Trophoblast cell (in vitro differentiated cells and primary cell): ENCODE measurements at regions not wholly inside any gene's neighbourhood (a gene's known extent, or its start where the extent isn't known, plus 50 kb on each side); places are given as distances from the start of the nearest gene placed in this dataset.

Source experiments
- DNase-seq, 2 donors: peaks; one replicate each; pipeline ENCODE4 v3.0.0-alpha.2; 2016
- H2AFZ ChIP-seq: 2 replicates; pipeline ENCODE4 v1.6.1; 2013; ENCODE audit warnings: low read length, moderate library complexity, mild to moderate bottlenecking; ENCODE audit not compliant: insufficient read depth, poor library complexity
- H2AK5ac ChIP-seq: 2 replicates; pipeline ENCODE4 v1.6.1; 2013; ENCODE audit warnings: mild to moderate bottlenecking, low read length
- H2BK120ac ChIP-seq: 2 replicates; pipeline ENCODE4 v1.6.1; 2013; ENCODE audit warnings: low read length, mild to moderate bottlenecking, moderate library complexity; ENCODE audit not compliant: insufficient read depth, poor library complexity
- H2BK12ac ChIP-seq: 2 replicates; pipeline ENCODE4 v1.6.1; 2013; ENCODE audit warnings: mild to moderate bottlenecking, low read length, moderate library complexity
- H2BK5ac ChIP-seq: 2 replicates; pipeline ENCODE4 v1.6.1; 2013; ENCODE audit warnings: low read length, low read depth, moderate library complexity, mild to moderate bottlenecking; ENCODE audit not compliant: poor library complexity
- H3K14ac ChIP-seq: 2 replicates; pipeline ENCODE4 v1.6.1; 2013; ENCODE audit warnings: mild to moderate bottlenecking, low read length
- H3K18ac ChIP-seq: 2 replicates; pipeline ENCODE4 v1.6.1; 2013; ENCODE audit warnings: mild to moderate bottlenecking, low read length
- H3K23ac ChIP-seq: 2 replicates; pipeline ENCODE4 v1.6.1; 2013; ENCODE audit warnings: low read length
- H3K27ac ChIP-seq: 2 replicates; pipeline ENCODE4 v1.5.1; 2013; ENCODE audit warnings: low read depth, mild to moderate bottlenecking, inconsistent platforms, low read length, moderate library complexity
- H3K27me3 ChIP-seq: 2 replicates; pipeline ENCODE4 v1.6.1; 2013; ENCODE audit warnings: inconsistent platforms, mild to moderate bottlenecking, low read length, moderate library complexity; ENCODE audit not compliant: insufficient read depth
- H3K36me3 ChIP-seq, 2 experiments: 1 replicate in 1 of 2; 2 replicates in 1 of 2; pipeline ENCODE4 v1.6.1; 2013; ENCODE audit warnings: low read length in 2 of 2, mild to moderate bottlenecking in 2 of 2, moderate library complexity in 1 of 2; ENCODE audit not compliant: insufficient read depth in 2 of 2, control insufficient read depth in 1 of 2
- H3K4ac ChIP-seq: 2 replicates; pipeline ENCODE4 v1.6.1; 2013; ENCODE audit warnings: low read depth, mild to moderate bottlenecking, low read length, moderate library complexity
- H3K4me1 ChIP-seq, 2 experiments: 1 replicate in 1 of 2; 2 replicates in 1 of 2; pipeline ENCODE4 v1.6.1; 2013; ENCODE audit warnings: low read length in 2 of 2, mild to moderate bottlenecking in 2 of 2, moderate library complexity in 1 of 2; ENCODE audit not compliant: insufficient read depth in 2 of 2, control insufficient read depth in 1 of 2
- H3K4me2 ChIP-seq: 2 replicates; pipeline ENCODE4 v1.6.1; 2013; ENCODE audit warnings: inconsistent platforms, mild to moderate bottlenecking, low read length, moderate library complexity
- H3K4me3 ChIP-seq: 2 replicates; pipeline ENCODE4 v1.5.1; 2013; ENCODE audit warnings: mild to moderate bottlenecking, low read depth, low read length, inconsistent platforms
- H3K79me1 ChIP-seq: one replicate; pipeline ENCODE4 v1.6.1; 2013; ENCODE audit warnings: low read length
- H3K79me2 ChIP-seq: 2 replicates; pipeline ENCODE4 v1.6.1; 2013; ENCODE audit warnings: low read length, mild to moderate bottlenecking; ENCODE audit not compliant: control insufficient read depth, insufficient read depth, poor library complexity
- H3K9ac ChIP-seq: 2 replicates; pipeline ENCODE4 v1.6.1; 2013; ENCODE audit warnings: mild to moderate bottlenecking, low read length
- H3K9me3 ChIP-seq: 2 replicates; pipeline ENCODE4 v1.6.1; 2013; ENCODE audit warnings: low read depth, mild to moderate bottlenecking, control low read depth, inconsistent platforms, low read length; ENCODE audit not compliant: insufficient read depth
- H4K12ac ChIP-seq: 2 replicates; pipeline ENCODE4 v1.6.1; 2013; ENCODE audit warnings: low read depth, mild to moderate bottlenecking, low read length, moderate library complexity
- H4K8ac ChIP-seq: 2 replicates; pipeline ENCODE4 v1.6.1; 2013; ENCODE audit warnings: low read depth, mild to moderate bottlenecking, low read length, moderate library complexity
- H4K91ac ChIP-seq: one replicate; pipeline ENCODE4 v1.6.1; 2013; ENCODE audit warnings: low read depth, mild to moderate bottlenecking, low read length, moderate library complexity
- WGBS: extraction: QIAGEN DNeasy Blood & Tissue Kit; methylation state at CpG from one replicate; pipeline ENCODE4 v1.1.7; 2013; ENCODE audit warnings: missing lambda C conversion rate; ENCODE audit not compliant: insufficient read length, insufficient coverage; ENCODE audit errors: extremely low coverage; 5-methylcytosine and 5-hydroxymethylcytosine counted together

- Histone ChIP-seq H3K4ac (no peak overlapping the region), H3K23ac (no peak overlapping the region), H2BK120ac (no peak overlapping the region), H3K4me3 (no peak overlapping the region), H3K9ac (no peak overlapping the region), H4K12ac (no peak overlapping the region), H3K9me3 (peaks cover 1% of the 10 kb centered on the region), H2AFZ (no peak overlapping the region), H3K27ac (no peak overlapping the region), H3K27me3 (no peaks in the 10 kb centered on the region), H3K79me2 (no peaks in the 10 kb centered on the region), H3K18ac (no peak overlapping the region), H3K4me2 (no peak overlapping the region), H2BK12ac (no peak overlapping the region), H3K79me1 (no peaks in the 10 kb centered on the region), H4K91ac (no peak overlapping the region), H2BK5ac (no peak overlapping the region), H3K14ac (no peak overlapping the region), H4K8ac (no peak overlapping the region), H3K4me1 (no peaks in the 10 kb centered on the region), H2AK5ac (no peak overlapping the region), H3K36me3 (no peaks in the 10 kb centered on the region)
- no peak for DNase-seq
- no CpG with 5 or more reads among the region's 3 CpGs for WGBS
Observed at GRCh38 chr1:243980471-243980870, 70.6 kb upstream of the ZBTB18 start.

- no peak overlapping the region for H3K9ac ChIP-seq
- H2BK5ac ChIP-seq, result no peak overlapping the region
- H3K4me1 ChIP-seq, result no peaks in the 10 kb centered on the region
- no peaks in the 10 kb centered on the region for H3K27me3 ChIP-seq
- no peaks in the 10 kb centered on the region for H3K79me1 ChIP-seq
- H2AFZ ChIP-seq, result no peak overlapping the region
- no peak overlapping the region for H4K8ac ChIP-seq
- no peak overlapping the region for H3K27ac ChIP-seq
- H3K4ac ChIP-seq, result no peak overlapping the region
- H3K36me3 ChIP-seq, result no peaks in the 10 kb centered on the region
- H2BK12ac ChIP-seq, result no peak overlapping the region
- peaks cover 1% of the 10 kb centered on the region for H3K9me3 ChIP-seq
- no peak overlapping the region for H4K12ac ChIP-seq
- no peak for DNase-seq
- H4K91ac ChIP-seq, result no peak overlapping the region
- H3K79me2 ChIP-seq, result no peaks in the 10 kb centered on the region
- H3K14ac ChIP-seq, result no peak overlapping the region
- H3K18ac ChIP-seq, result no peak overlapping the region
- H3K23ac ChIP-seq, result no peak overlapping the region
- no peak overlapping the region for H3K4me2 ChIP-seq
- H2AK5ac ChIP-seq, result no peak overlapping the region
- H3K4me3 ChIP-seq, result no peak overlapping the region
- no peak overlapping the region for H2BK120ac ChIP-seq
Observed at GRCh38 chr1:243980071-243980470, 71.0 kb upstream of the ZBTB18 start.

- H3K4ac ChIP-seq, result no peak overlapping the region
- no peaks in the 10 kb centered on the region for H3K36me3 ChIP-seq
- H3K18ac ChIP-seq, result no peak overlapping the region
- no peak for DNase-seq
- no peak overlapping the region for H3K4me3 ChIP-seq
- H4K91ac ChIP-seq, result no peak overlapping the region
- H3K9ac ChIP-seq, result no peak overlapping the region
- H2AFZ ChIP-seq, result no peak overlapping the region
- H3K9me3 ChIP-seq, result no peaks in the 10 kb centered on the region
- no peak overlapping the region for H3K27ac ChIP-seq
- no peak overlapping the region for H3K4me2 ChIP-seq
- H4K12ac ChIP-seq, result no peak overlapping the region
- H3K14ac ChIP-seq, result no peak overlapping the region
- H3K4me1 ChIP-seq, result no peaks in the 10 kb centered on the region
- H2BK120ac ChIP-seq, result no peak overlapping the region
- H3K79me1 ChIP-seq, result no peaks in the 10 kb centered on the region
- H3K79me2 ChIP-seq, result no peaks in the 10 kb centered on the region
- no peak overlapping the region for H2AK5ac ChIP-seq
- no peak overlapping the region for H3K23ac ChIP-seq
- no CpG with 5 or more reads among the region's 18 CpGs for WGBS
- H3K27me3 ChIP-seq, result no peaks in the 10 kb centered on the region
- no peak overlapping the region for H2BK12ac ChIP-seq
- H4K8ac ChIP-seq, result no peak overlapping the region
- H2BK5ac ChIP-seq, result no peak overlapping the region
Observed at GRCh38 chr1:243979396-243979795, 71.7 kb upstream of the ZBTB18 start.

DNA sequence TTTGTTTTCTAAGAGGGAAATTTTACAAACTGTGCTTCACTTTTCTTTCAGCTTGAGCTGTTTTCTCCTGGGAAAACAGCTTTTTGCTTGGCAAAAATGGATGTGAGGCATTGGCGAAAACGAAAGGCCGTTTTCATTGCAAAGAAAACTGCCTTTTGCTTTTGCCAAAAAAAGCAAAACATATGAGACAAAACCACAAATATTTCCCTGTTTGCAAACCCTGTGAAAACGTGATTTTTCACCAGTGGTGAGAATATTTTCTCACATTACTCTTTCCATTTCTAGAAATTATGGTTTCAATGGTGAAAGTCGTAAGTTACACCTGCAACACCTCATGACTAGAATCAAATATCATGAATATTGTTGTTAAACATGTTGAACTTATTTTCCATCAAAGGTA, 74.0 kb upstream of the ZBTB18 start:
- H3K27me3 ChIP-seq, result no peaks in the 10 kb centered on the region
- no peak overlapping the region for H3K4me2 ChIP-seq
- H3K18ac ChIP-seq, result no peak overlapping the region
- H3K4ac ChIP-seq, result no peak overlapping the region
- H3K9me3 ChIP-seq, result no peaks in the 10 kb centered on the region
- H2BK120ac ChIP-seq, result no peak overlapping the region
- no peaks in the 10 kb centered on the region for H3K79me2 ChIP-seq
- no peak overlapping the region for H2AK5ac ChIP-seq
- no peak overlapping the region for H3K9ac ChIP-seq
- H3K79me1 ChIP-seq, result no peaks in the 10 kb centered on the region
- no peak overlapping the region for H4K12ac ChIP-seq
- no peak overlapping the region for H3K14ac ChIP-seq
- H2BK5ac ChIP-seq, result no peak overlapping the region
- no peak overlapping the region for H3K4me3 ChIP-seq
- no peaks in the 10 kb centered on the region for H3K4me1 ChIP-seq
- no CpG with 5 or more reads among the region's 5 CpGs for WGBS
- no peak overlapping the region for H4K91ac ChIP-seq
- no peaks in the 10 kb centered on the region for H3K36me3 ChIP-seq
- H2BK12ac ChIP-seq, result no peak overlapping the region
- no peak overlapping the region for H3K27ac ChIP-seq
- DNase-seq, result no peak
- no peak overlapping the region for H4K8ac ChIP-seq
- no peak overlapping the region for H3K23ac ChIP-seq
- no peak overlapping the region for H2AFZ ChIP-seq
